GF-D8 (cell line): ENCODE measurements at regions not wholly inside any gene's neighbourhood (a gene's known extent, or its start where the extent isn't known, plus 50 kb on each side); places are given as distances from the start of the nearest gene placed in this dataset.
"Not testable (repeated sequence)": the region's sequence is repeated elsewhere in the genome, so short reads cannot be mapped to it uniquely, and the experiment has no call there.

Experiments
- DNase-seq: peaks from one replicate; lab custom pipeline; 2025; lab: John Stamatoyannopoulos, UW

- no peak for DNase-seq
These were observed 119.0 kb downstream of the NKX6-1 start for GRCh38 chr4:84379917-84380641.

- no peak for DNase-seq
These were observed 120.1 kb downstream of the NKX6-1 start for GRCh38 chr4:84378983-84379382.

GRCh38 chr4:84378356-84378755 lies 120.7 kb downstream of the NKX6-1 start:
- DNase-seq, result no peak

GRCh38 chr4:84366907-84367306 lies 132.2 kb downstream of the NKX6-1 start:
- DNase-seq, result no peak

GRCh38 chr4:84366161-84366560 lies 132.9 kb downstream of the NKX6-1 start:
- no peak for DNase-seq

- no peak for DNase-seq
These were observed 136.0 kb downstream of the NKX6-1 start for GRCh38 chr4:84362896-84363655.

GRCh38 chr4:84342161-84342560 lies 156.9 kb downstream of the NKX6-1 start:
- DNase-seq, result no peak

GRCh38 chr4:84341559-84341958 lies 157.5 kb downstream of the NKX6-1 start:
- DNase-seq, result no peak

- no peak for DNase-seq
These were observed 160.7 kb downstream of the NKX6-1 start for GRCh38 chr4:84338367-84338766.

- DNase-seq, result no peak
These were observed 162.0 kb downstream of the NKX6-1 start for GRCh38 chr4:84336964-84337705.

GRCh38 chr4:84327526-84327925 lies 171.6 kb downstream of the NKX6-1 start:
- DNase-seq, result no peak

- no peak for DNase-seq
These were observed 173.5 kb downstream of the NKX6-1 start for GRCh38 chr4:84325625-84326024.

- DNase-seq, result no peak
These were observed 174.5 kb downstream of the NKX6-1 start for GRCh38 chr4:84324303-84325245.

- DNase-seq, result no peak
These were observed 180.0 kb downstream of the NKX6-1 start for GRCh38 chr4:84319124-84319523.

GRCh38 chr4:84317513-84317912 lies 181.6 kb downstream of the NKX6-1 start:
- no peak for DNase-seq

GRCh38 chr4:84312426-84313012 lies 186.6 kb downstream of the NKX6-1 start:
- DNase-seq, result no peak

GRCh38 chr4:84309191-84309590 lies 189.9 kb downstream of the NKX6-1 start:
- DNase-seq, result no peak

GRCh38 chr4:84298719-84299254 lies 200.3 kb downstream of the NKX6-1 start:
- DNase-seq, result not testable (repeated sequence)

- no peak for DNase-seq
These were observed 200.9 kb downstream of the NKX6-1 start for GRCh38 chr4:84298023-84298718.

GRCh38 chr4:84291969-84292368 lies 207.1 kb downstream of the NKX6-1 start:
- DNase-seq, result no peak
